ENCODE measurements at regions not wholly inside any gene's neighbourhood (a gene's known extent, or its start where the extent isn't known, plus 50 kb on each side); places are given as distances from the start of the nearest gene placed in this dataset.
A peak's percentile ranks its signal among the peaks of the same experiment; 100 is the strongest.

- no peak overlapping the region for H3K4me3 ChIP-seq (ENCODE audit: low read depth in 1 of 2, low read length in 2 of 2)
- no peaks in the 10 kb centered on the region for H3K36me3 ChIP-seq (ENCODE audit: control insufficient read depth in 2 of 2, insufficient read depth in 2 of 2, low read length in 1 of 2)
- 74 to 79% methylated on average over 2 of the region's 2 CpGs for WGBS, 2 donors
- H3K9me3 ChIP-seq (ENCODE audit: control insufficient read depth in 2 of 2, insufficient read depth in 1 of 2, low read depth in 1 of 2, low read length in 1 of 2) = no peaks in the 10 kb centered on the region
- peaks cover 0 to 4% of the 10 kb centered on the region in 2 donors for H3K4me1 ChIP-seq (ENCODE audit: control insufficient read depth in 2 of 2, insufficient read depth in 2 of 2, low read length in 1 of 2)
- H3K27me3 ChIP-seq (ENCODE audit: control insufficient read depth in 1 of 2, insufficient read depth in 2 of 2, low read length in 2 of 2) = no peaks in the 10 kb centered on the region
- H3K27ac ChIP-seq (ENCODE audit: low read depth in 2 of 2, low read length in 1 of 2) = peak overlapping the region; percentile 80 to 86
Observed at GRCh38 chr1:67525053-67525760, 95.0 kb upstream of the SERBP1 start.

GRCh38 chr1:67528141-67528540 is 97.9 kb upstream of the SERBP1 start:
- H3K4me1 ChIP-seq (ENCODE audit: control insufficient read depth in 2 of 2, insufficient read depth in 2 of 2, low read length in 1 of 2) = peaks cover 0 to 4% of the 10 kb centered on the region in 2 donors
- H3K36me3 ChIP-seq (ENCODE audit: control insufficient read depth in 2 of 2, insufficient read depth in 2 of 2, low read length in 1 of 2) = no peaks in the 10 kb centered on the region
- H3K9me3 ChIP-seq (ENCODE audit: control insufficient read depth in 2 of 2, insufficient read depth in 1 of 2, low read depth in 1 of 2, low read length in 1 of 2) = no peaks in the 10 kb centered on the region
- no peaks in the 10 kb centered on the region for H3K27me3 ChIP-seq (ENCODE audit: control insufficient read depth in 1 of 2, insufficient read depth in 2 of 2, low read length in 2 of 2)
- H3K27ac ChIP-seq (ENCODE audit: low read depth in 2 of 2, low read length in 1 of 2) = no peak overlapping the region
- no peak overlapping the region for H3K4me3 ChIP-seq (ENCODE audit: low read depth in 1 of 2, low read length in 2 of 2)
- 81 to 83% methylated on average over 4 of the region's 4 CpGs for WGBS, 2 donors

GRCh38 chr1:67530071-67530470 is 99.9 kb upstream of the SERBP1 start:
- Histone ChIP-seq H3K9me3 (ENCODE audit: control insufficient read depth in 2 of 2, insufficient read depth in 1 of 2, low read depth in 1 of 2, low read length in 1 of 2) (no peaks in the 10 kb centered on the region), H3K27ac (ENCODE audit: low read depth in 2 of 2, low read length in 1 of 2) (no peak overlapping the region), H3K4me1 (ENCODE audit: control insufficient read depth in 2 of 2, insufficient read depth in 2 of 2, low read length in 1 of 2) (peaks cover 0 to under 1% of the 10 kb centered on the region in 2 donors), H3K4me3 (ENCODE audit: low read depth in 1 of 2, low read length in 2 of 2) (no peak overlapping the region), H3K36me3 (ENCODE audit: control insufficient read depth in 2 of 2, insufficient read depth in 2 of 2, low read length in 1 of 2) (no peaks in the 10 kb centered on the region), H3K27me3 (ENCODE audit: control insufficient read depth in 1 of 2, insufficient read depth in 2 of 2, low read length in 2 of 2) (no peaks in the 10 kb centered on the region)

- 69 to 71% methylated on average over 7 of the region's 7 CpGs for WGBS, 2 donors
- no peak overlapping the region for H3K27ac ChIP-seq (ENCODE audit: low read depth in 2 of 2, low read length in 1 of 2)
Observed at GRCh38 chr1:67532452-67533216, 102.4 kb upstream of the SERBP1 start.

GRCh38 chr1:67534627-67535065 is 104.4 kb upstream of the SERBP1 start:
- 77% methylated on average over 2 of the region's 2 CpGs for WGBS, 2 donors
- Histone ChIP-seq H3K36me3 (ENCODE audit: control insufficient read depth in 2 of 2, insufficient read depth in 2 of 2, low read length in 1 of 2) (no peaks in the 10 kb centered on the region), H3K9me3 (ENCODE audit: control insufficient read depth in 2 of 2, insufficient read depth in 1 of 2, low read depth in 1 of 2, low read length in 1 of 2) (no peaks in the 10 kb centered on the region), H3K27me3 (ENCODE audit: control insufficient read depth in 1 of 2, insufficient read depth in 2 of 2, low read length in 2 of 2) (no peaks in the 10 kb centered on the region), H3K4me1 (ENCODE audit: control insufficient read depth in 2 of 2, insufficient read depth in 2 of 2, low read length in 1 of 2) (no peaks in the 10 kb centered on the region), H3K27ac (ENCODE audit: low read depth in 2 of 2, low read length in 1 of 2) (no peak overlapping the region), H3K4me3 (ENCODE audit: low read depth in 1 of 2, low read length in 2 of 2) (no peak overlapping the region)

More at GRCh38 chr1:67532452-67533216, 102.4 kb upstream of the SERBP1 start:
- H3K4me1 ChIP-seq (ENCODE audit: control insufficient read depth in 2 of 2, insufficient read depth in 2 of 2, low read length in 1 of 2) = no peaks in the 10 kb centered on the region
- H3K36me3 ChIP-seq (ENCODE audit: control insufficient read depth in 2 of 2, insufficient read depth in 2 of 2, low read length in 1 of 2) = no peaks in the 10 kb centered on the region
- H3K4me3 ChIP-seq (ENCODE audit: low read depth in 1 of 2, low read length in 2 of 2) = no peak overlapping the region
- H3K9me3 ChIP-seq (ENCODE audit: control insufficient read depth in 2 of 2, insufficient read depth in 1 of 2, low read depth in 1 of 2, low read length in 1 of 2) = no peaks in the 10 kb centered on the region
- no peaks in the 10 kb centered on the region for H3K27me3 ChIP-seq (ENCODE audit: control insufficient read depth in 1 of 2, insufficient read depth in 2 of 2, low read length in 2 of 2)

- Histone ChIP-seq H3K27me3 (ENCODE audit: control insufficient read depth in 1 of 2, insufficient read depth in 2 of 2, low read length in 2 of 2) (no peaks in the 10 kb centered on the region), H3K4me1 (ENCODE audit: control insufficient read depth in 2 of 2, insufficient read depth in 2 of 2, low read length in 1 of 2) (no peaks in the 10 kb centered on the region), H3K27ac (ENCODE audit: low read depth in 2 of 2, low read length in 1 of 2) (no peak overlapping the region), H3K4me3 (ENCODE audit: low read depth in 1 of 2, low read length in 2 of 2) (no peak overlapping the region), H3K9me3 (ENCODE audit: control insufficient read depth in 2 of 2, insufficient read depth in 1 of 2, low read depth in 1 of 2, low read length in 1 of 2) (no peaks in the 10 kb centered on the region), H3K36me3 (ENCODE audit: control insufficient read depth in 2 of 2, insufficient read depth in 2 of 2, low read length in 1 of 2) (no peaks in the 10 kb centered on the region)
- 3 to 4% methylated on average over 5 of the region's 5 CpGs for WGBS, 2 donors
Observed at GRCh38 chr1:67535474-67535873, 105.3 kb upstream of the SERBP1 start.

GRCh38 chr1:67536957-67537666 is 106.9 kb upstream of the SERBP1 start:
- 64 to 70% methylated on average over 9 of the region's 9 CpGs for WGBS, 2 donors
- Histone ChIP-seq H3K4me3 (ENCODE audit: low read depth in 1 of 2, low read length in 2 of 2) (no peak overlapping the region), H3K27ac (ENCODE audit: low read depth in 2 of 2, low read length in 1 of 2) (peak overlapping the region in 1 of 2 donors; percentile 49)

GRCh38 chr1:67537667-67538018 is 107.4 kb upstream of the SERBP1 start:
- H3K36me3 ChIP-seq (ENCODE audit: control insufficient read depth in 2 of 2, insufficient read depth in 2 of 2, low read length in 1 of 2) = no peaks in the 10 kb centered on the region
- H3K4me1 ChIP-seq (ENCODE audit: control insufficient read depth in 2 of 2, insufficient read depth in 2 of 2, low read length in 1 of 2) = no peaks in the 10 kb centered on the region
- WGBS, 2 donors = 49 to 68% methylated on average over 6 of the region's 6 CpGs
- no peaks in the 10 kb centered on the region for H3K27me3 ChIP-seq (ENCODE audit: control insufficient read depth in 1 of 2, insufficient read depth in 2 of 2, low read length in 2 of 2)
- no peak overlapping the region for H3K27ac ChIP-seq (ENCODE audit: low read depth in 2 of 2, low read length in 1 of 2)
- no peak overlapping the region for H3K4me3 ChIP-seq (ENCODE audit: low read depth in 1 of 2, low read length in 2 of 2)
- H3K9me3 ChIP-seq (ENCODE audit: control insufficient read depth in 2 of 2, insufficient read depth in 1 of 2, low read depth in 1 of 2, low read length in 1 of 2) = no peaks in the 10 kb centered on the region

More at GRCh38 chr1:67536957-67537666, 106.9 kb upstream of the SERBP1 start:
- Histone ChIP-seq H3K4me1 (ENCODE audit: control insufficient read depth in 2 of 2, insufficient read depth in 2 of 2, low read length in 1 of 2) (no peaks in the 10 kb centered on the region), H3K27me3 (ENCODE audit: control insufficient read depth in 1 of 2, insufficient read depth in 2 of 2, low read length in 2 of 2) (no peaks in the 10 kb centered on the region), H3K9me3 (ENCODE audit: control insufficient read depth in 2 of 2, insufficient read depth in 1 of 2, low read depth in 1 of 2, low read length in 1 of 2) (no peaks in the 10 kb centered on the region), H3K36me3 (ENCODE audit: control insufficient read depth in 2 of 2, insufficient read depth in 2 of 2, low read length in 1 of 2) (no peaks in the 10 kb centered on the region)

GRCh38 chr1:67540025-67540732 is 110.0 kb upstream of the SERBP1 start:
- H3K4me1 ChIP-seq (ENCODE audit: control insufficient read depth in 2 of 2, insufficient read depth in 2 of 2, low read length in 1 of 2) = no peaks in the 10 kb centered on the region
- H3K4me3 ChIP-seq (ENCODE audit: low read depth in 1 of 2, low read length in 2 of 2) = no peak overlapping the region
- WGBS, 2 donors = 74 to 87% methylated on average over 9 of the region's 9 CpGs
- H3K9me3 ChIP-seq (ENCODE audit: control insufficient read depth in 2 of 2, insufficient read depth in 1 of 2, low read depth in 1 of 2, low read length in 1 of 2) = no peaks in the 10 kb centered on the region
- no peaks in the 10 kb centered on the region for H3K27me3 ChIP-seq (ENCODE audit: control insufficient read depth in 1 of 2, insufficient read depth in 2 of 2, low read length in 2 of 2)
- no peak overlapping the region for H3K27ac ChIP-seq (ENCODE audit: low read depth in 2 of 2, low read length in 1 of 2)
- H3K36me3 ChIP-seq (ENCODE audit: control insufficient read depth in 2 of 2, insufficient read depth in 2 of 2, low read length in 1 of 2) = no peaks in the 10 kb centered on the region
